ENCODE measurements at regions not wholly inside any gene's neighbourhood (a gene's known extent, or its start where the extent isn't known, plus 50 kb on each side); places are given as distances from the start of the nearest gene placed in this dataset.

- Histone ChIP-seq H3K4me3 (no peak overlapping the region), H3K4me1 (no peaks in the 10 kb centered on the region), H3K36me3 (no peaks in the 10 kb centered on the region), H3K9me3 (no peaks in the 10 kb centered on the region), H3K27ac (no peak overlapping the region), H3K27me3 (no peaks in the 10 kb centered on the region)
- intact Hi-C loops (cut with DNase I): no loop called here
- TF ChIP-seq CTCF (IDR thresholded peaks at IDR 0.05) (no peak), POLR2AphosphoS5 (IDR thresholded peaks at IDR 0.05; ENCODE audit: insufficient read depth in 1 of 2, low read depth in 1 of 2) (no peak), POLR2A (IDR thresholded peaks at IDR 0.05) (no peak)
- DNase-seq (ENCODE audit: extremely low spot score in 2 of 2): no peak
Measured at GRCh38 chr3:99356696-99357095, 281.7 kb upstream of the COL8A1 start.

- intact Hi-C loops (cut with DNase I): no loop called here
- Histone ChIP-seq H3K4me1 (no peaks in the 10 kb centered on the region), H3K27me3 (no peaks in the 10 kb centered on the region), H3K27ac (no peak overlapping the region), H3K9me3 (no peaks in the 10 kb centered on the region), H3K36me3 (no peaks in the 10 kb centered on the region), H3K4me3 (no peak overlapping the region)
- TF ChIP-seq POLR2A (IDR thresholded peaks at IDR 0.05): no peak
- TF ChIP-seq CTCF (IDR thresholded peaks at IDR 0.05): no peak
- TF ChIP-seq POLR2AphosphoS5 (IDR thresholded peaks at IDR 0.05; ENCODE audit: insufficient read depth in 1 of 2, low read depth in 1 of 2): no peak
- DNase-seq (ENCODE audit: extremely low spot score in 2 of 2): no peak
Measured at GRCh38 chr3:99355465-99355864, 282.9 kb upstream of the COL8A1 start.

GRCh38 chr3:99352811-99353210, 285.6 kb upstream of the COL8A1 start:
- TF ChIP-seq POLR2A (IDR thresholded peaks at IDR 0.05): no peak
- no peak for TF ChIP-seq POLR2AphosphoS5 (IDR thresholded peaks at IDR 0.05; ENCODE audit: insufficient read depth in 1 of 2, low read depth in 1 of 2)
- no peak for TF ChIP-seq CTCF (IDR thresholded peaks at IDR 0.05)
- no peaks in the 10 kb centered on the region for H3K36me3 ChIP-seq
- H3K27me3 ChIP-seq: no peaks in the 10 kb centered on the region
- H3K4me3 ChIP-seq: no peak overlapping the region
- no peak overlapping the region for H3K27ac ChIP-seq
- H3K4me1 ChIP-seq: no peaks in the 10 kb centered on the region
- H3K9me3 ChIP-seq: no peaks in the 10 kb centered on the region
- DNase-seq (ENCODE audit: extremely low spot score in 2 of 2): no peak
- intact Hi-C loops (cut with DNase I): no loop called here

GRCh38 chr3:99351122-99351521, 287.3 kb upstream of the COL8A1 start:
- Histone ChIP-seq H3K4me1 (no peaks in the 10 kb centered on the region), H3K9me3 (no peaks in the 10 kb centered on the region), H3K36me3 (no peaks in the 10 kb centered on the region), H3K27me3 (no peaks in the 10 kb centered on the region), H3K4me3 (no peak overlapping the region), H3K27ac (no peak overlapping the region)
- DNase-seq (ENCODE audit: extremely low spot score in 2 of 2): no peak
- intact Hi-C loops (cut with DNase I): no loop called here
- TF ChIP-seq POLR2A (IDR thresholded peaks at IDR 0.05) (no peak), CTCF (IDR thresholded peaks at IDR 0.05) (no peak), POLR2AphosphoS5 (IDR thresholded peaks at IDR 0.05; ENCODE audit: insufficient read depth in 1 of 2, low read depth in 1 of 2) (no peak)

GRCh38 chr3:99348451-99348850, 289.9 kb upstream of the COL8A1 start:
- Histone ChIP-seq H3K9me3 (no peaks in the 10 kb centered on the region), H3K4me3 (no peak overlapping the region), H3K27me3 (no peaks in the 10 kb centered on the region), H3K36me3 (no peaks in the 10 kb centered on the region), H3K27ac (no peak overlapping the region), H3K4me1 (no peaks in the 10 kb centered on the region)
- no peak for TF ChIP-seq CTCF (IDR thresholded peaks at IDR 0.05)
- TF ChIP-seq POLR2AphosphoS5 (IDR thresholded peaks at IDR 0.05; ENCODE audit: insufficient read depth in 1 of 2, low read depth in 1 of 2): no peak
- no peak for TF ChIP-seq POLR2A (IDR thresholded peaks at IDR 0.05)
- no peak for DNase-seq (ENCODE audit: extremely low spot score in 2 of 2)
- intact Hi-C loops (cut with DNase I): no loop called here
